PC-9 (cell line): ENCODE measurements at regions not wholly inside any gene's neighbourhood (a gene's known extent, or its start where the extent isn't known, plus 50 kb on each side); places are given as distances from the start of the nearest gene placed in this dataset.

ENCODE experiments used
- CTCF ChIP-seq: fragments of 200-600 bp; sonication (generic); conservative IDR thresholded peaks from 2 replicates; pipeline ENCODE4 v1.6.1; 2017; ENCODE audit warnings: mixed run types, antibody characterized with exemption, mild to moderate bottlenecking, moderate library complexity
- EZH2 ChIP-seq: fragments of 200-600 bp; sonication (generic); IDR thresholded peaks from 2 replicates; pipeline ENCODE4 v1.8.0; 2017; ENCODE audit warnings: antibody characterized with exemption, low read depth

GRCh38 chr9:107173422-107174180 is 109.5 kb upstream of the RAD23B start:
- no peak for TF ChIP-seq CTCF
- TF ChIP-seq EZH2: no peak
